Keratinocyte (primary cell): ENCODE measurements at regions not wholly inside any gene's neighbourhood (a gene's known extent, or its start where the extent isn't known, plus 50 kb on each side); places are given as distances from the start of the nearest gene placed in this dataset.

Experiments used
- DNase-seq: peaks from one replicate; pipeline ENCODE4 v3.0.0-alpha.2; 2011; ENCODE audit warnings: low read depth, missing footprints, low spot score
- FAIRE-seq: peaks from 2 replicates; lab custom pipeline; 2011; peaks lifted over from hg19 to GRCh38; lab: Jason Lieb, UNC
- H2AFZ ChIP-seq: 2 replicates; pipeline ENCODE4 v1.6.0; 2012; ENCODE audit warnings: low read length, control low read depth, inconsistent platforms; ENCODE audit not compliant: control insufficient read depth
- H3K27ac ChIP-seq: 2 replicates; pipeline ENCODE4 v1.5.1; 2011; ENCODE audit warnings: low read length; ENCODE audit not compliant: control insufficient read depth, insufficient read depth
- H3K27me3 ChIP-seq: 3 replicates; pipeline ENCODE4 v1.6.0; 2011; ENCODE audit warnings: low read length; ENCODE audit not compliant: control insufficient read depth, insufficient read depth; ENCODE audit errors: extremely low read depth
- H3K36me3 ChIP-seq, 2 experiments: 2 replicates in 1 of 2; 3 replicates in 1 of 2; pipeline ENCODE4 v1.5.1; 2011; ENCODE audit warnings: low read length in 2 of 2, mild to moderate bottlenecking in 1 of 2; ENCODE audit not compliant: control insufficient read depth in 2 of 2, insufficient read depth in 2 of 2; ENCODE audit errors: extremely low read depth in 1 of 2
- H3K4me1 ChIP-seq: 3 replicates; pipeline ENCODE4 v1.5.1; 2011; ENCODE audit warnings: low read length; ENCODE audit not compliant: control insufficient read depth, insufficient read depth; ENCODE audit errors: extremely low read depth
- H3K4me2 ChIP-seq: 3 replicates; pipeline ENCODE4 v1.6.0; 2011; ENCODE audit warnings: low read depth, low read length; ENCODE audit not compliant: control insufficient read depth, insufficient read depth; ENCODE audit errors: extremely low read depth
- H3K4me3 ChIP-seq, 3 experiments: fragments of 200-600 bp in 1 of 3; sonication (generic) in 1 of 3; 2 replicates in 2 of 3; 3 replicates in 1 of 3; pipeline ENCODE4 v1.5.1; 2011 to 2016; ENCODE audit warnings: low read length in 3 of 3, mild to moderate bottlenecking in 3 of 3, control low read depth in 2 of 3, inconsistent platforms in 1 of 3, low read depth in 1 of 3, mixed read lengths in 1 of 3, mixed run types in 1 of 3, moderate library complexity in 1 of 3; ENCODE audit not compliant: control insufficient read depth in 2 of 3, insufficient read depth in 2 of 3; ENCODE audit errors: extremely low read depth in 1 of 3
- H3K79me2 ChIP-seq: 2 replicates; pipeline ENCODE4 v1.6.0; 2012; ENCODE audit warnings: low read length; ENCODE audit not compliant: control insufficient read depth, insufficient read depth
- H3K9ac ChIP-seq: 3 replicates; pipeline ENCODE4 v1.6.0; 2011; ENCODE audit warnings: low read length; ENCODE audit not compliant: control insufficient read depth, insufficient read depth; ENCODE audit errors: extremely low read depth
- H3K9me1 ChIP-seq: 3 replicates; pipeline ENCODE4 v1.6.0; 2011; ENCODE audit warnings: low read length; ENCODE audit not compliant: control insufficient read depth, insufficient read depth; ENCODE audit errors: extremely low read depth
- H3K9me3 ChIP-seq: 2 replicates; pipeline ENCODE4 v1.5.1; 2012; ENCODE audit warnings: low read depth, low read length; ENCODE audit not compliant: control insufficient read depth
- H4K20me1 ChIP-seq: 3 replicates; pipeline ENCODE4 v1.6.0; 2011; ENCODE audit warnings: low read length; ENCODE audit not compliant: control insufficient read depth, insufficient read depth; ENCODE audit errors: extremely low read depth
- CTCF ChIP-seq, 3 experiments: IDR thresholded peaks in 1 of 3; conservative IDR thresholded peaks in 1 of 3; optimal IDR thresholded peaks in 1 of 3; 2 replicates in 2 of 3; 3 replicates in 1 of 3; pipeline versions ENCODE3 to v1.5.1; 2011; ENCODE audit warnings: low read length in 3 of 3, mild to moderate bottlenecking in 3 of 3, moderate library complexity in 2 of 3, control low read depth in 1 of 3, inconsistent platforms in 1 of 3; ENCODE audit not compliant: insufficient read depth in 2 of 3; ENCODE audit errors: extremely low read depth in 1 of 3
- EZH2 ChIP-seq: IDR thresholded peaks from one replicate; pipeline ENCODE4 v1.6.1; 2012; ENCODE audit warnings: inconsistent platforms, mild to moderate bottlenecking, low read length, moderate library complexity
- dilution Hi-C: fragments of 300-500 bp; cut with MboI; formaldehyde crosslinking; loops from one replicate; pipeline ENCODE4 v1.7.0; 2020; ENCODE audit warnings: low sequenced_read_pairs; ENCODE audit not compliant: extremely low pct_ligation_motif_present

- dilution Hi-C loops = no loop called here
- H3K4me2 ChIP-seq = no peak overlapping the region
- FAIRE-seq (no peak), DNase-seq (no peak)
- no peaks in the 10 kb centered on the region for H3K36me3 ChIP-seq
- H3K4me3 ChIP-seq = no peak overlapping the region
- no peak overlapping the region for H3K9ac ChIP-seq
- no peaks in the 10 kb centered on the region for H3K9me3 ChIP-seq
- no peak overlapping the region for H2AFZ ChIP-seq
- no peaks in the 10 kb centered on the region for H3K79me2 ChIP-seq
- H3K4me1 ChIP-seq = no peaks in the 10 kb centered on the region
- no peaks in the 10 kb centered on the region for H3K9me1 ChIP-seq
- TF ChIP-seq CTCF (optimal IDR thresholded peaks at IDR 0.05 in 1 of 3, IDR thresholded peaks at IDR 0.05 in 1 of 3, conservative IDR thresholded peaks at IDR 0.05 in 1 of 3; ENCODE audit: extremely low read depth in 1 of 3, insufficient read depth in 2 of 3, low read length in 3 of 3) (peak in 1 of 3 experiments; percentile 31), EZH2 (no peak)
- H3K27me3 ChIP-seq = peaks cover 4% of the 10 kb centered on the region
- no peaks in the 10 kb centered on the region for H4K20me1 ChIP-seq
- H3K27ac ChIP-seq = no peak overlapping the region
Measured at GRCh38 chr12:53804429-53804828, 52.6 kb upstream of the CISTR start.

- Histone ChIP-seq H2AFZ (no peak overlapping the region), H3K4me3 (no peak overlapping the region), H3K9ac (no peak overlapping the region), H3K9me3 (no peaks in the 10 kb centered on the region), H3K79me2 (no peaks in the 10 kb centered on the region), H3K9me1 (no peaks in the 10 kb centered on the region), H3K4me2 (no peak overlapping the region), H3K36me3 (no peaks in the 10 kb centered on the region), H3K27ac (no peak overlapping the region), H3K4me1 (no peaks in the 10 kb centered on the region), H4K20me1 (no peaks in the 10 kb centered on the region), H3K27me3 (peaks cover 5% of the 10 kb centered on the region)
- FAIRE-seq (no peak), DNase-seq (no peak)
- no peak for TF ChIP-seq EZH2
- TF ChIP-seq CTCF (optimal IDR thresholded peaks at IDR 0.05 in 1 of 3, IDR thresholded peaks at IDR 0.05 in 1 of 3, conservative IDR thresholded peaks at IDR 0.05 in 1 of 3; ENCODE audit: extremely low read depth in 1 of 3, insufficient read depth in 2 of 3, low read length in 3 of 3) = no peak
- dilution Hi-C loops = no loop called here
Measured at GRCh38 chr12:53805067-53805466, 53.3 kb upstream of the CISTR start.
